ENCODE measurements at regions not wholly inside any gene's neighbourhood (a gene's known extent, or its start where the extent isn't known, plus 50 kb on each side); places are given as distances from the start of the nearest gene placed in this dataset.

GRCh38 chr5:159668556-159668955 lies 247.7 kb upstream of the ADRA1B start:
- no peaks in the 10 kb centered on the region for H3K27me3 ChIP-seq (ENCODE audit: control insufficient read depth in 4 of 4, insufficient read depth in 4 of 4, low read length in 3 of 4)
- H3K9ac ChIP-seq (ENCODE audit: low read depth in 1 of 2, low read length in 2 of 2), result no peak overlapping the region
- H3K4me1 ChIP-seq (ENCODE audit: control insufficient read depth in 4 of 4, insufficient read depth in 4 of 4, low read length in 3 of 4), result no peaks in the 10 kb centered on the region
- H3K4me3 ChIP-seq (ENCODE audit: low read depth in 1 of 3, low read length in 3 of 3), result no peak overlapping the region
- DNase-seq (ENCODE audit: low spot score), result no peak
- WGBS, result 81% methylated on average over 3 of the region's 3 CpGs
- H3K27ac ChIP-seq (ENCODE audit: low read depth in 1 of 2, low read length in 2 of 2), result no peak overlapping the region
- peaks cover 0 to 1% (median 0%) of the 10 kb centered on the region in 4 donors for H3K9me3 ChIP-seq (ENCODE audit: control insufficient read depth in 4 of 4, low read length in 3 of 4)
- H3K36me3 ChIP-seq (ENCODE audit: control insufficient read depth in 4 of 4, insufficient read depth in 3 of 4, low read depth in 1 of 4, low read length in 3 of 4), result no peaks in the 10 kb centered on the region
- no peak for TF ChIP-seq NR2F2 (IDR thresholded peaks at IDR 0.05)
- no peak for TF ChIP-seq RXRA (IDR thresholded peaks at IDR 0.05)
- TF ChIP-seq JUND (IDR thresholded peaks at IDR 0.05), result no peak
- no peak for TF ChIP-seq EGR1 (IDR thresholded peaks at IDR 0.05; ENCODE audit: low read depth in 2 of 2)
- no peak for TF ChIP-seq HNF4A (conservative IDR thresholded peaks at IDR 0.05)
- TF ChIP-seq FOXA2 (IDR thresholded peaks at IDR 0.05), result no peak
- TF ChIP-seq RAD21 (IDR thresholded peaks at IDR 0.05), result no peak
- TF ChIP-seq HNF4G (IDR thresholded peaks at IDR 0.05), result no peak
- TF ChIP-seq SP1 (IDR thresholded peaks at IDR 0.05), result no peak
- no peak for TF ChIP-seq REST (IDR thresholded peaks at IDR 0.05)
- TF ChIP-seq GABPA (IDR thresholded peaks at IDR 0.05 in 1 of 2, conservative IDR thresholded peaks at IDR 0.05 in 1 of 2), result no peak
- TF ChIP-seq MAX (IDR thresholded peaks at IDR 0.05), result no peak

GRCh38 chr5:159669559-159669958 lies 246.7 kb upstream of the ADRA1B start:
- Histone ChIP-seq H3K27ac (ENCODE audit: low read depth in 1 of 2, low read length in 2 of 2) (no peak overlapping the region), H3K9ac (ENCODE audit: low read depth in 1 of 2, low read length in 2 of 2) (no peak overlapping the region), H3K27me3 (ENCODE audit: control insufficient read depth in 4 of 4, insufficient read depth in 4 of 4, low read length in 3 of 4) (no peaks in the 10 kb centered on the region), H3K36me3 (ENCODE audit: control insufficient read depth in 4 of 4, insufficient read depth in 3 of 4, low read depth in 1 of 4, low read length in 3 of 4) (no peaks in the 10 kb centered on the region), H3K9me3 (ENCODE audit: control insufficient read depth in 4 of 4, low read length in 3 of 4) (peaks cover 0 to 1% (median 0%) of the 10 kb centered on the region in 4 donors), H3K4me3 (ENCODE audit: low read depth in 1 of 3, low read length in 3 of 3) (no peak overlapping the region), H3K4me1 (ENCODE audit: control insufficient read depth in 4 of 4, insufficient read depth in 4 of 4, low read length in 3 of 4) (no peaks in the 10 kb centered on the region)
- 85% methylated on average over 4 of the region's 4 CpGs for WGBS
- DNase-seq (ENCODE audit: low spot score), result no peak
- TF ChIP-seq CTCF (IDR thresholded peaks at IDR 0.05; ENCODE audit: low read depth, low read length, missing input control) (no peak), TAF1 (conservative IDR thresholded peaks at IDR 0.05) (no peak)

GRCh38 chr5:159671886-159672285 lies 244.4 kb upstream of the ADRA1B start:
- Histone ChIP-seq H3K27me3 (ENCODE audit: control insufficient read depth in 4 of 4, insufficient read depth in 4 of 4, low read length in 3 of 4) (no peaks in the 10 kb centered on the region), H3K4me3 (ENCODE audit: low read depth in 1 of 3, low read length in 3 of 3) (no peak overlapping the region), H3K9ac (ENCODE audit: low read depth in 1 of 2, low read length in 2 of 2) (no peak overlapping the region), H3K9me3 (ENCODE audit: control insufficient read depth in 4 of 4, low read length in 3 of 4) (peaks cover 0 to 1% (median 0%) of the 10 kb centered on the region in 4 donors), H3K4me1 (ENCODE audit: control insufficient read depth in 4 of 4, insufficient read depth in 4 of 4, low read length in 3 of 4) (no peaks in the 10 kb centered on the region), H3K27ac (ENCODE audit: low read depth in 1 of 2, low read length in 2 of 2) (no peak overlapping the region), H3K36me3 (ENCODE audit: control insufficient read depth in 4 of 4, insufficient read depth in 3 of 4, low read depth in 1 of 4, low read length in 3 of 4) (no peaks in the 10 kb centered on the region)
- TF ChIP-seq ZBTB33 (IDR thresholded peaks at IDR 0.05) (no peak), CTCF (IDR thresholded peaks at IDR 0.05; ENCODE audit: low read depth, low read length, missing input control) (no peak), TAF1 (conservative IDR thresholded peaks at IDR 0.05) (no peak), EGR1 (IDR thresholded peaks at IDR 0.05; ENCODE audit: low read depth in 2 of 2) (no peak)
- DNase-seq (ENCODE audit: low spot score), result no peak
